OCI-LY1 (cell line): ENCODE measurements at regions not wholly inside any gene's neighbourhood (a gene's known extent, or its start where the extent isn't known, plus 50 kb on each side); places are given as distances from the start of the nearest gene placed in this dataset.

Source experiments
- H2AFZ ChIP-seq: fragments of 200-600 bp; sonication (generic), shearing (Covaris generic); 2 replicates; pipeline ENCODE4 v1.6.0; 2014; ENCODE audit warnings: antibody characterized with exemption, mild to moderate bottlenecking, low read length
- H3F3A ChIP-seq: fragments of 200-600 bp; sonication (generic), shearing (Covaris generic); 2 replicates; pipeline ENCODE4 v1.6.0; 2014; ENCODE audit warnings: mild to moderate bottlenecking, antibody characterized with exemption, low read length, moderate library complexity; ENCODE audit not compliant: insufficient read depth
- H3K27ac ChIP-seq: fragments of 200-600 bp; sonication (generic); 2 replicates; pipeline ENCODE4 v1.5.1; 2014; ENCODE audit warnings: low read length, mixed run types, mild to moderate bottlenecking, low read depth; ENCODE audit not compliant: poor library complexity, severe bottlenecking
- H3K27me3 ChIP-seq: fragments of 200-600 bp; sonication (generic); 2 replicates; pipeline ENCODE4 v1.6.0; 2014; ENCODE audit warnings: antibody characterized with exemption, mild to moderate bottlenecking, low read length, moderate library complexity; ENCODE audit not compliant: insufficient read depth
- H3K36me3 ChIP-seq: fragments of 200-600 bp; sonication (generic); 2 replicates; pipeline ENCODE4 v1.6.1; 2014; ENCODE audit warnings: mild to moderate bottlenecking, antibody characterized with exemption, low read length, moderate library complexity, mixed read lengths; ENCODE audit not compliant: insufficient read depth
- H3K4me1 ChIP-seq: fragments of 200-600 bp; sonication (generic); 2 replicates; pipeline ENCODE4 v1.5.1; 2014; ENCODE audit warnings: mild to moderate bottlenecking, low read length, moderate library complexity; ENCODE audit not compliant: insufficient read depth, severe bottlenecking
- H3K4me2 ChIP-seq: fragments of 200-600 bp; sonication (generic), shearing (Covaris generic); 2 replicates; pipeline ENCODE4 v1.6.1; 2014; ENCODE audit warnings: low read length
- H3K4me3 ChIP-seq: fragments of 200-600 bp; sonication (generic); 2 replicates; pipeline ENCODE4 v1.5.1; 2014; ENCODE audit warnings: low read length, low read depth, mild to moderate bottlenecking, mixed read lengths; ENCODE audit not compliant: poor library complexity, severe bottlenecking
- H3K79me2 ChIP-seq: fragments of 200-600 bp; shearing (Covaris generic); 2 replicates; pipeline ENCODE4 v1.6.1; 2016; ENCODE audit warnings: mixed run types, low read length, mixed read lengths; ENCODE audit not compliant: insufficient read depth
- H3K9ac ChIP-seq: fragments of 200-600 bp; sonication (generic), shearing (Covaris generic); 2 replicates; pipeline ENCODE4 v1.6.1; 2014; ENCODE audit warnings: mild to moderate bottlenecking, low read length, mixed read lengths
- H3K9me2 ChIP-seq: fragments of 200-600 bp; sonication (generic), shearing (Covaris generic); 2 replicates; pipeline ENCODE4 v1.6.1; 2014; ENCODE audit warnings: low read depth, mild to moderate bottlenecking, low read length, mixed read lengths
- H3K9me3 ChIP-seq: fragments of 200-600 bp; shearing (Covaris generic); 2 replicates; pipeline ENCODE4 v1.6.1; 2014; ENCODE audit warnings: low read length, mixed read lengths
- H4K20me1 ChIP-seq: fragments of 200-600 bp; sonication (generic), shearing (Covaris generic); 2 replicates; pipeline ENCODE4 v1.6.0; 2016; ENCODE audit warnings: mild to moderate bottlenecking, low read length; ENCODE audit not compliant: insufficient read depth
- EZH2 ChIP-seq: fragments of 200-600 bp; sonication (generic), shearing (Covaris generic); IDR thresholded peaks from 2 replicates; pipeline ENCODE4 v1.8.0; 2017; ENCODE audit warnings: borderline replicate concordance, mixed run types, mild to moderate bottlenecking, antibody characterized with exemption, low read length, moderate library complexity, mixed read lengths
- TF ChIP-seq, protein P1 (sequence below): fragments of 200-600 bp; sonication (generic), shearing (Covaris generic); IDR thresholded peaks from 2 replicates; pipeline ENCODE4 v1.5.1; 2017; ENCODE audit warnings: mild to moderate bottlenecking, antibody characterized with exemption, low read length, moderate library complexity, mixed read lengths

DNA sequence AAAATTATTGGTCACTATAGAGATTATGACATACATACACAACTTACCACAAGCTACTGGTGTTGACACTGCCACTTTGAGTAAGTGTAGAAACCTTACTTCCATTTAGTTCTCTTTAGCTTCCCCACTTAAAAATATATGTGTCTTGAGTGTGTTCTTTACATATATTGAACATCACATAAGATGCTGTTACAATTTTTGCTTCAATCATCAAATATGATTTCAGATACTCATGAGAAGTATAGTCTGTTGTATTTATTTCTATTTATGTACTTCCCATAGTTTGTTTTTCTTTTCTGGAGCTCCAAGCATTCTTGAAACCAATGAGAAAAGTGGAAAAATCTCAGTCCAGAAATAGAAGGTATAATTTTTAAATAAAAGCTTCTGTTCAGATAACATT is 102.7 kb upstream of the SDK1 start:
- H3F3A ChIP-seq = no peaks in the 10 kb centered on the region
- peaks cover 4% of the 10 kb centered on the region for H3K4me1 ChIP-seq
- no peaks in the 10 kb centered on the region; the same call in 1 of the 2 replicates for H3K9me3 ChIP-seq
- H3K79me2 ChIP-seq = no peaks in the 10 kb centered on the region
- H3K9ac ChIP-seq = no peak overlapping the region
- no peaks in the 10 kb centered on the region for H3K36me3 ChIP-seq
- no peak overlapping the region for H3K27ac ChIP-seq
- no peak overlapping the region for H2AFZ ChIP-seq
- H3K4me2 ChIP-seq = no peak overlapping the region
- H3K27me3 ChIP-seq = no peaks in the 10 kb centered on the region
- no peak overlapping the region for H3K4me3 ChIP-seq
- H3K9me2 ChIP-seq = no peaks in the 10 kb centered on the region
- no peaks in the 10 kb centered on the region for H4K20me1 ChIP-seq
- TF ChIP-seq, protein P1, sequence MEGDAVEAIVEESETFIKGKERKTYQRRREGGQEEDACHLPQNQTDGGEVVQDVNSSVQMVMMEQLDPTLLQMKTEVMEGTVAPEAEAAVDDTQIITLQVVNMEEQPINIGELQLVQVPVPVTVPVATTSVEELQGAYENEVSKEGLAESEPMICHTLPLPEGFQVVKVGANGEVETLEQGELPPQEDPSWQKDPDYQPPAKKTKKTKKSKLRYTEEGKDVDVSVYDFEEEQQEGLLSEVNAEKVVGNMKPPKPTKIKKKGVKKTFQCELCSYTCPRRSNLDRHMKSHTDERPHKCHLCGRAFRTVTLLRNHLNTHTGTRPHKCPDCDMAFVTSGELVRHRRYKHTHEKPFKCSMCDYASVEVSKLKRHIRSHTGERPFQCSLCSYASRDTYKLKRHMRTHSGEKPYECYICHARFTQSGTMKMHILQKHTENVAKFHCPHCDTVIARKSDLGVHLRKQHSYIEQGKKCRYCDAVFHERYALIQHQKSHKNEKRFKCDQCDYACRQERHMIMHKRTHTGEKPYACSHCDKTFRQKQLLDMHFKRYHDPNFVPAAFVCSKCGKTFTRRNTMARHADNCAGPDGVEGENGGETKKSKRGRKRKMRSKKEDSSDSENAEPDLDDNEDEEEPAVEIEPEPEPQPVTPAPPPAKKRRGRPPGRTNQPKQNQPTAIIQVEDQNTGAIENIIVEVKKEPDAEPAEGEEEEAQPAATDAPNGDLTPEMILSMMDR = no peak
- TF ChIP-seq EZH2 = no peak

DNA sequence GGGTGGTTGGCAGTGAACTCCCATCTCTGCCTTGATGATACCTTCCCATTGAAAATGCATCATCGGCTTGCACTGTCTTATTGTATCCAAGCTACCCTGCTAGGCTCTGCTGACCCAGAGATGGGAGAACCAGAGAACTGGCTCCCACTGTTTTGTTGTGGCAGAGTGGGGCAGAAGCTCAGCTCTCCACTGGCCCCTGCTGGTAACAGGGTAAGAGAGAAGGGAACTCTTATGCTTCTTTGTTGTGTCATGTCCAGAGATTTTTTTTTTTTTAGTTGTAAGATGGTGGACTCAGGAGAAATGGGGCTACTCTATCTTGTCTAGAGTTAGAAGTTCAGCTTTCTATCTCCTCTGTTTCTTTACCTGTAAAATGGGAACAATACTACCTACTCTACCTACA is 100.5 kb upstream of the SDK1 start:
- H3K27me3 ChIP-seq = no peaks in the 10 kb centered on the region
- no peak overlapping the region for H2AFZ ChIP-seq
- H3K9me2 ChIP-seq = no peaks in the 10 kb centered on the region
- no peaks in the 10 kb centered on the region for H4K20me1 ChIP-seq
- no peak overlapping the region for H3K9ac ChIP-seq
- no peak overlapping the region for H3K27ac ChIP-seq
- H3K9me3 ChIP-seq = no peaks in the 10 kb centered on the region; the same call in 1 of the 2 replicates
- no peaks in the 10 kb centered on the region for H3K79me2 ChIP-seq
- H3F3A ChIP-seq = no peaks in the 10 kb centered on the region
- peaks cover 4% of the 10 kb centered on the region for H3K4me1 ChIP-seq
- no peak overlapping the region for H3K4me3 ChIP-seq
- H3K4me2 ChIP-seq = no peak overlapping the region
- TF ChIP-seq, protein P1 = peak; percentile 64; the same call in 1 of the 2 replicates
- TF ChIP-seq EZH2 = no peak
- no peaks in the 10 kb centered on the region for H3K36me3 ChIP-seq

DNA sequence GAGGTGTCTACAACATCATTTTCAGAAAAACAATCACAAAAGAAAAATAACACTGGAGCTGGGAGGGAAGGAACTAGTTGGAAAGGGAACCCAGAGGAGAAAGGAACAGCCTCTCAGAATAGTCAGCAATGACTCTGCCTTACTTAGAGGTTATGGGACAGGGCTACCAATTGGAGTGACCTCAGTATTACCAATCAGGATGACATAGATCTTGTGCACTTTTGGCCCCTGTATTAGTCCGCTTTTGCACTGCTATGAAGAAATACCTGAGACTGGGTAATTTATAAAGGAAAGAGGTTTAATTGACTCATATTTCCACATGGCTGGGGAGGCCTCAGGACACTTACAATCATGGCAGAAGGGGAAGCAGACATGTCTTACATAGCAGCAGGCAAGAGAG is 99.7 kb upstream of the SDK1 start:
- Histone ChIP-seq H3K36me3 (no peaks in the 10 kb centered on the region), H4K20me1 (no peaks in the 10 kb centered on the region), H3K4me1 (peaks cover 4% of the 10 kb centered on the region), H3K27me3 (no peaks in the 10 kb centered on the region), H3K4me3 (no peak overlapping the region), H3K9me3 (no peaks in the 10 kb centered on the region; the same call in 1 of the 2 replicates), H3K9me2 (no peaks in the 10 kb centered on the region), H3K27ac (no peak overlapping the region), H3K9ac (no peak overlapping the region), H3K4me2 (no peak overlapping the region), H3K79me2 (no peaks in the 10 kb centered on the region), H3F3A (no peaks in the 10 kb centered on the region), H2AFZ (no peak overlapping the region)
- no peak for TF ChIP-seq EZH2
- TF ChIP-seq, protein P1 = no peak
